ENCODE measurements at regions not wholly inside any gene's neighbourhood (a gene's known extent, or its start where the extent isn't known, plus 50 kb on each side); places are given as distances from the start of the nearest gene placed in this dataset.

- no peak overlapping the region for H3K4me3 Mint-ChIP-seq
- no peak overlapping the region for H3K27ac Mint-ChIP-seq
- ATAC-seq (ENCODE audit: low read depth in 2 of 2) (no peak), DNase-seq (no peak)
- H3K4me1 Mint-ChIP-seq: no peaks in the 10 kb centered on the region
- peaks cover 0 to 6% (median 2%) of the 10 kb centered on the region in 7 donors for H3K9me3 Mint-ChIP-seq
- peaks cover 34 to 56% (median 39%) of the 10 kb centered on the region in 3 donors for H3K27me3 Mint-ChIP-seq
- peaks cover 0 to 5% of the 10 kb centered on the region in 2 donors for H3K36me3 Mint-ChIP-seq
Measured at GRCh38 chr18:59821983-59822382, 77.8 kb upstream of the PMAIP1 start.

GRCh38 chr18:59820663-59821062, 79.1 kb upstream of the PMAIP1 start:
- no peak overlapping the region for H3K4me3 Mint-ChIP-seq
- H3K36me3 Mint-ChIP-seq: peaks cover 0 to 5% of the 10 kb centered on the region in 2 donors
- H3K9me3 Mint-ChIP-seq: peaks cover 0 to 6% (median 2%) of the 10 kb centered on the region in 7 donors
- ATAC-seq (ENCODE audit: low read depth in 2 of 2): no peak
- H3K27ac Mint-ChIP-seq: peak overlapping the region in 1 of 6 donors; percentile 61
- no peak for DNase-seq
- peaks cover 35 to 57% (median 40%) of the 10 kb centered on the region in 3 donors for H3K27me3 Mint-ChIP-seq
- no peaks in the 10 kb centered on the region for H3K4me1 Mint-ChIP-seq

GRCh38 chr18:59818769-59819168, 81.0 kb upstream of the PMAIP1 start:
- DNase-seq (no peak), ATAC-seq (ENCODE audit: low read depth in 2 of 2) (peak in 1 of 2 donors; percentile 47)
- H3K36me3 Mint-ChIP-seq: peaks cover 0 to 5% of the 10 kb centered on the region in 2 donors
- H3K27ac Mint-ChIP-seq: no peak overlapping the region
- H3K9me3 Mint-ChIP-seq: peaks cover 0 to 6% (median 2%) of the 10 kb centered on the region in 7 donors
- peaks cover 0 to under 1% (median 0%) of the 10 kb centered on the region in 3 donors for H3K4me1 Mint-ChIP-seq
- no peak overlapping the region for H3K4me3 Mint-ChIP-seq
- peaks cover 38 to 49% (median 39%) of the 10 kb centered on the region in 3 donors for H3K27me3 Mint-ChIP-seq

GRCh38 chr18:59814891-59815290, 84.9 kb upstream of the PMAIP1 start:
- Mint-ChIP-seq H3K27ac (peak overlapping the region in 1 of 6 donors; percentile 2), H3K4me3 (no peak overlapping the region), H3K4me1 (peaks cover 0 to 2% (median 0%) of the 10 kb centered on the region in 3 donors), H3K9me3 (peaks cover 0 to 6% (median 2%) of the 10 kb centered on the region in 7 donors), H3K36me3 (peaks cover 0 to 5% of the 10 kb centered on the region in 2 donors), H3K27me3 (peaks cover 29 to 37% (median 32%) of the 10 kb centered on the region in 3 donors)
- no peak for ATAC-seq (ENCODE audit: low read depth in 2 of 2)
- DNase-seq: no peak

GRCh38 chr18:59813942-59814341, 85.9 kb upstream of the PMAIP1 start:
- H3K36me3 Mint-ChIP-seq: peaks cover 0 to 5% of the 10 kb centered on the region in 2 donors
- DNase-seq: no peak
- H3K27ac Mint-ChIP-seq: no peak overlapping the region
- H3K9me3 Mint-ChIP-seq: peaks cover 0 to 4% (median 0%) of the 10 kb centered on the region in 7 donors
- H3K4me3 Mint-ChIP-seq: no peak overlapping the region
- peaks cover 0 to 2% (median 0%) of the 10 kb centered on the region in 3 donors for H3K4me1 Mint-ChIP-seq
- H3K27me3 Mint-ChIP-seq: peaks cover 24 to 37% (median 28%) of the 10 kb centered on the region in 3 donors
- ATAC-seq (ENCODE audit: low read depth in 2 of 2): no peak

- no peaks in the 10 kb centered on the region for H3K36me3 Mint-ChIP-seq
- H3K27me3 Mint-ChIP-seq: peaks cover 7 to 36% (median 11%) of the 10 kb centered on the region in 3 donors
- H3K9me3 Mint-ChIP-seq: no peaks in the 10 kb centered on the region
- H3K4me3 Mint-ChIP-seq: no peak overlapping the region
- no peak overlapping the region for H3K27ac Mint-ChIP-seq
- DNase-seq (no peak), ATAC-seq (ENCODE audit: low read depth in 2 of 2) (no peak)
- peaks cover 0 to 2% (median 0%) of the 10 kb centered on the region in 3 donors for H3K4me1 Mint-ChIP-seq
Measured at GRCh38 chr18:59810735-59811520, 88.9 kb upstream of the PMAIP1 start.

- no peaks in the 10 kb centered on the region for H3K36me3 Mint-ChIP-seq
- H3K27ac Mint-ChIP-seq: no peak overlapping the region
- no peak for DNase-seq
- peaks cover 7 to 36% (median 9%) of the 10 kb centered on the region in 3 donors for H3K27me3 Mint-ChIP-seq
- no peaks in the 10 kb centered on the region for H3K9me3 Mint-ChIP-seq
- H3K4me1 Mint-ChIP-seq: peaks cover 0 to 2% (median 0%) of the 10 kb centered on the region in 3 donors
- no peak for ATAC-seq (ENCODE audit: low read depth in 2 of 2)
- H3K4me3 Mint-ChIP-seq: no peak overlapping the region
Measured at GRCh38 chr18:59810183-59810582, 89.6 kb upstream of the PMAIP1 start.

GRCh38 chr18:59802031-59802430, 97.8 kb upstream of the PMAIP1 start:
- ATAC-seq (ENCODE audit: low read depth in 2 of 2) (no peak), DNase-seq (no peak)
- no peak overlapping the region for H3K27ac Mint-ChIP-seq
- no peaks in the 10 kb centered on the region for H3K27me3 Mint-ChIP-seq
- no peaks in the 10 kb centered on the region for H3K4me1 Mint-ChIP-seq
- peaks cover 0 to 2% (median 0%) of the 10 kb centered on the region in 7 donors for H3K9me3 Mint-ChIP-seq
- no peaks in the 10 kb centered on the region for H3K36me3 Mint-ChIP-seq
- H3K4me3 Mint-ChIP-seq: no peak overlapping the region

- H3K9me3 Mint-ChIP-seq: peaks cover 0 to 2% (median 0%) of the 10 kb centered on the region in 7 donors
- H3K27ac Mint-ChIP-seq: no peak overlapping the region
- no peaks in the 10 kb centered on the region for H3K27me3 Mint-ChIP-seq
Measured at GRCh38 chr18:59801576-59801975, 98.2 kb upstream of the PMAIP1 start.

GRCh38 chr18:59800897-59801296, 98.9 kb upstream of the PMAIP1 start:
- ATAC-seq (ENCODE audit: low read depth in 2 of 2): no peak
- H3K36me3 Mint-ChIP-seq: no peaks in the 10 kb centered on the region
- no peak overlapping the region for H3K27ac Mint-ChIP-seq
- no peaks in the 10 kb centered on the region for H3K4me1 Mint-ChIP-seq
- H3K9me3 Mint-ChIP-seq: peaks cover 0 to 2% (median 0%) of the 10 kb centered on the region in 7 donors
- no peaks in the 10 kb centered on the region for H3K27me3 Mint-ChIP-seq
- DNase-seq: no peak
- no peak overlapping the region for H3K4me3 Mint-ChIP-seq

More at GRCh38 chr18:59801576-59801975, 98.2 kb upstream of the PMAIP1 start:
- no peaks in the 10 kb centered on the region for H3K36me3 Mint-ChIP-seq
- H3K4me1 Mint-ChIP-seq: no peaks in the 10 kb centered on the region
- DNase-seq (no peak), ATAC-seq (ENCODE audit: low read depth in 2 of 2) (no peak)
- no peak overlapping the region for H3K4me3 Mint-ChIP-seq

- H3K27ac Mint-ChIP-seq: peak overlapping the region in 2 of 6 donors; percentile 6 to 21
- DNase-seq (no peak), ATAC-seq (ENCODE audit: low read depth in 2 of 2) (no peak)
- H3K4me3 Mint-ChIP-seq: peak overlapping the region in 1 of 8 donors; percentile 6
- no peaks in the 10 kb centered on the region for H3K36me3 Mint-ChIP-seq
- H3K9me3 Mint-ChIP-seq: peaks cover 0 to 2% (median 0%) of the 10 kb centered on the region in 7 donors
- H3K27me3 Mint-ChIP-seq: peaks cover 0 to 8% (median 0%) of the 10 kb centered on the region in 3 donors
- H3K4me1 Mint-ChIP-seq: no peaks in the 10 kb centered on the region
Measured at GRCh38 chr18:59799383-59800015, 100.3 kb upstream of the PMAIP1 start.

GRCh38 chr18:59795882-59796281, 98.7 kb upstream of the CCBE1 start:
- Mint-ChIP-seq H3K4me1 (no peaks in the 10 kb centered on the region), H3K4me3 (no peak overlapping the region), H3K27ac (no peak overlapping the region), H3K9me3 (peaks cover 0 to 2% (median 0%) of the 10 kb centered on the region in 7 donors), H3K36me3 (no peaks in the 10 kb centered on the region), H3K27me3 (peaks cover 0 to 13% (median 4%) of the 10 kb centered on the region in 3 donors)
- ATAC-seq (ENCODE audit: low read depth in 2 of 2) (no peak), DNase-seq (no peak)

GRCh38 chr18:59792353-59792752, 95.1 kb upstream of the CCBE1 start:
- Mint-ChIP-seq H3K27me3 (peaks cover 5 to 19% (median 12%) of the 10 kb centered on the region in 3 donors), H3K36me3 (no peaks in the 10 kb centered on the region), H3K9me3 (peaks cover 0 to 2% (median 0%) of the 10 kb centered on the region in 7 donors), H3K4me1 (no peaks in the 10 kb centered on the region), H3K27ac (no peak overlapping the region), H3K4me3 (no peak overlapping the region)
- DNase-seq: no peak
- no peak for ATAC-seq (ENCODE audit: low read depth in 2 of 2)
